ENCODE measurements at regions not wholly inside any gene's neighbourhood (a gene's known extent, or its start where the extent isn't known, plus 50 kb on each side); places are given as distances from the start of the nearest gene placed in this dataset.

GRCh38 chr18:42298759-42299675 lies 344.0 kb downstream of the PIK3C3 start:
- Histone ChIP-seq H3K4me1 (ENCODE audit: insufficient read depth, low read length) (no peaks in the 10 kb centered on the region), H3K4ac (ENCODE audit: low read depth, low read length) (no peak overlapping the region), H3K4me2 (ENCODE audit: insufficient read depth, insufficient read length, low read length) (no peak overlapping the region), H3K79me2 (ENCODE audit: insufficient read depth, low read length) (no peaks in the 10 kb centered on the region), H3K9ac (ENCODE audit: extremely low read depth, insufficient read length, low read length) (no peak overlapping the region), H2BK120ac (ENCODE audit: low read depth, low read length, poor library complexity, severe bottlenecking) (no peak overlapping the region), H2AFZ (ENCODE audit: low read length) (peak overlapping the region; percentile 86), H2AK5ac (ENCODE audit: insufficient read length, low read length) (no peak overlapping the region), H2BK5ac (ENCODE audit: insufficient read length, low read length) (no peak overlapping the region), H3K14ac (ENCODE audit: insufficient read depth, low read length) (no peak overlapping the region), H3K27me3 (ENCODE audit: insufficient read depth, low read length) (no peaks in the 10 kb centered on the region), H3K23me2 (ENCODE audit: insufficient read length, low read depth, low read length, poor library complexity, severe bottlenecking) (no peaks in the 10 kb centered on the region), H3K23ac (ENCODE audit: insufficient read length, low read depth, low read length) (no peak overlapping the region), H3K79me1 (ENCODE audit: insufficient read depth, low read depth, low read length, poor library complexity, severe bottlenecking) (no peaks in the 10 kb centered on the region), H3K56ac (ENCODE audit: insufficient read length, low read depth, low read length) (no peak overlapping the region), H3T11ph (ENCODE audit: low read length) (no peak overlapping the region), H3K27ac (ENCODE audit: insufficient read length, low read depth, low read length) (no peak overlapping the region), H2BK15ac (ENCODE audit: low read depth, low read length) (no peak overlapping the region), H4K5ac (ENCODE audit: insufficient read length, low read depth, low read length) (no peak overlapping the region), H4K20me1 (ENCODE audit: control insufficient read depth, insufficient read depth, insufficient read length) (no peaks in the 10 kb centered on the region), H4K91ac (ENCODE audit: insufficient read length, low read depth, low read length) (no peak overlapping the region), H3K9me3 (ENCODE audit: control insufficient read depth, low read depth, low read length) (no peaks in the 10 kb centered on the region), H4K8ac (replicated peaks; ENCODE audit: insufficient read length, low read depth, low read length) (no peak overlapping the region), H2BK12ac (ENCODE audit: insufficient read length, low read depth, low read length) (no peak overlapping the region), H3K18ac (ENCODE audit: insufficient read length, low read depth, low read length) (no peak overlapping the region), H2BK20ac (ENCODE audit: low read depth, low read length, poor library complexity, severe bottlenecking) (no peak overlapping the region)
- no CpG with 5 or more reads among the region's 15 CpGs for WGBS (ENCODE audit: extremely low coverage, insufficient read length, low lambda C conversion rate)
- no peaks in the 10 kb centered on the region for H3K9me3 Mint-ChIP-seq
- H3K27ac Mint-ChIP-seq: peak overlapping the region in 1 of 3 experiments; percentile 30; a peak in 1 of 7 replicates
- no peak overlapping the region for H3K4me3 Mint-ChIP-seq
- DNase-seq: peak; percentile 75
- peaks cover 6 to 13% of the 10 kb centered on the region in 2 experiments for H3K4me1 Mint-ChIP-seq
- H3K27me3 Mint-ChIP-seq (ENCODE audit: low read depth): no peaks in the 10 kb centered on the region
- peak; percentile 97 for TF ChIP-seq CTCF (conservative IDR thresholded peaks at IDR 0.05)
- no peaks in the 10 kb centered on the region for H3K36me3 Mint-ChIP-seq (ENCODE audit: insufficient read depth in 1 of 3, low read depth in 3 of 3)
